ENCODE measurements at regions not wholly inside any gene's neighbourhood (a gene's known extent, or its start where the extent isn't known, plus 50 kb on each side); places are given as distances from the start of the nearest gene placed in this dataset.
A peak's percentile ranks its signal among the peaks of the same experiment; 100 is the strongest.
"Not testable (repeated sequence)": the region's sequence is repeated elsewhere in the genome, so short reads cannot be mapped to it uniquely, and the experiment has no call there.

DNA sequence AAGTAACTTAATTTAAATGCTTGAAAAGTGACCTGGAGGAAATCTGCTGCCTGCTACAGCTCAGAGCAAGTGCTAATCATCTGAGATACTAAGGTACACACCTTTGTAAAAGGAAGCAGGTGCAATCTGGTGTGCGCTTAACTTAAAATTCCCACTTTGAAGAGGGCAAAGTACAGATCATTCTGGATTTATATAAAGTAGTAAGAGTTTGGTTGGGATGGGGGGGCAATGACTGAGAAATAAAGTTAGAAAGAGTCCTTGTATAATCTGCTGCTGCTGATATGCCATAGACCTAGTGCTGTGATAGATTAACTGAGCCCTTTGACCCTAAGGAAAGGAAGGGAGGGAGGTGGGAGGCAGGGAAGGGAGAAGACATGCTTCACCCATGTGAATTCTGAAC, 141.0 kb downstream of the MTNR1A start:
- in situ Hi-C loops (cut with MboI; ENCODE audit: low sequenced_read_pairs), result no loop called here
- H3K4me3 ChIP-seq, result no peak overlapping the region
- H3K9me3 ChIP-seq, result no peaks in the 10 kb centered on the region

DNA sequence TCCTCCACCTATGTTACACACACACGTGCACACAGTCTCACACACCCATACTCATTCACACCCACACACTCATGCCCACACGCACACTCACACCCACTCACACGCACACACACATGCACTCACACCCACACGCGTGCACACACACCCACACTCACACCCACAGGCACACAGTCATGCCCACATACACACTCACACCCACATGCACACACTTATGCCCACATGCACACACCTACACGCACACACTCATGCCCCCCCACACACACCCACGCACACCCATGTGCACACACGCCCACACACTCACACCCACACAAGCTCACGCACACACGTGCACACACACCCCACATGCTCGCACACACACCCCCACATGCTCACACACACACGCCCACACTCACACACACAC, 140.0 kb downstream of the F11 start:
- DNase-seq (ENCODE audit: low spot score in 2 of 2), result no peak
- H3K4me1 ChIP-seq, result no peaks in the 10 kb centered on the region
- H3K36me3 ChIP-seq (replicated peaks), result no peaks in the 10 kb centered on the region
- in situ Hi-C loops (cut with MboI; ENCODE audit: low sequenced_read_pairs), result no loop called here
- H3K27me3 ChIP-seq (ENCODE audit: low read depth), result no peaks in the 10 kb centered on the region
- no peak overlapping the region for H3K4me3 ChIP-seq
- no peaks in the 10 kb centered on the region for H3K9me3 ChIP-seq

More for the DNA sequence above, 141.0 kb downstream of the MTNR1A start:
- DNase-seq (ENCODE audit: low spot score in 2 of 2), result no peak
- H3K4me1 ChIP-seq, result no peaks in the 10 kb centered on the region
- no peaks in the 10 kb centered on the region for H3K36me3 ChIP-seq (replicated peaks)
- H3K27me3 ChIP-seq (ENCODE audit: low read depth), result peaks cover 23% of the 10 kb centered on the region

DNA sequence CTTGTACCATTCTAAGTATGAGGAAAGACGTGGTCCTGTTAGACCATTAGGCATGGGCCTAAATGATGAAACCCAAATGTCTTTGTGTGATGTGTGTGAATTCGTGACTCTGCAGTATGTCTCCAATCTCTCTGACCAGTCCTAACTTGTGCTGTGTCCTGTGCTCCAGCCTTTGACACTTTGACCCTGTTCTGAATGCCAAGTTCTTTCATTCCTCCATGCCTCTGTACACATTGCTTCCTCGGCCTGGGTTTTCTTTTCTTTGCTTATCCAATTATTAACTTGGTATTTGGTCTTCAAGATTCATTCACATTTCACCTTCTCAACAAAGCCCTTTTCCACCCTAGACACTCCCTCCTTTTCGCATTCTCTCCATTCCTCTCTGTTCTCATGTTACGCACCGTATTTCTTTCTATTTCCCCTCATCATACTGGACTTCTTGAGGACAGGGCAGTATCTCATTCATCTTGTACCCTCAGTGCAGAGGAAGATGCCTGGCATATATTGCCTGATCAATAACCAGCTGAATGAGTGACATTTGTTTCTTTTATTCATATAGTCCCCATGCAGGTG, 138.7 kb downstream of the F11 start:
- Histone ChIP-seq H3K36me3 (replicated peaks) (no peaks in the 10 kb centered on the region), H3K4me3 (no peak overlapping the region), H3K4me1 (no peaks in the 10 kb centered on the region), H3K9me3 (no peaks in the 10 kb centered on the region), H3K27me3 (ENCODE audit: low read depth) (no peaks in the 10 kb centered on the region)
- in situ Hi-C loops (cut with MboI; ENCODE audit: low sequenced_read_pairs), result no loop called here
- no peak for DNase-seq (ENCODE audit: low spot score in 2 of 2)

DNA sequence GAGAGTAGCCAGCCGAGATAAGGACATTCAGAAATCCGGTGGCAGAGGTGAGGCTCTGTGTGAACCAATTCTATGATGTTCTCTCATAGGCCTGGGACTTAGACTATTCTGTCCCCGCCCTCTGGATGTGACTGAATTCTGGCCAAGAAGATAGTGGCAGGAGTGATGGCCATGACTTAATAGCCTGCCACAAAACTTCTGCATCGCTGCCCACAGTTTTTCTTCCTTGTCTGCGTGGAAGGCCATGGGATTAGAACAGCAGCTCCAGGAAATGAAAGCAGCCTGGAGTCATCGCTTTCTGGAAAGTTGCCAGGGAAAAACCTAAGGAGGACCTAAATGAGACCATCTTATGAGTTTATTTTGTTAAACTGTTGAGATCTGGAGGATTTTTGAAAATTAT, 134.7 kb downstream of the F11 start:
- Histone ChIP-seq H3K9me3 (no peaks in the 10 kb centered on the region; the same call in 1 of the 2 replicates), H3K27me3 (ENCODE audit: low read depth) (no peaks in the 10 kb centered on the region), H3K4me3 (no peak overlapping the region), H3K36me3 (replicated peaks) (no peaks in the 10 kb centered on the region), H3K4me1 (no peaks in the 10 kb centered on the region)
- in situ Hi-C loops (cut with MboI; ENCODE audit: low sequenced_read_pairs), result no loop called here
- no peak for DNase-seq (ENCODE audit: low spot score in 2 of 2)

DNA sequence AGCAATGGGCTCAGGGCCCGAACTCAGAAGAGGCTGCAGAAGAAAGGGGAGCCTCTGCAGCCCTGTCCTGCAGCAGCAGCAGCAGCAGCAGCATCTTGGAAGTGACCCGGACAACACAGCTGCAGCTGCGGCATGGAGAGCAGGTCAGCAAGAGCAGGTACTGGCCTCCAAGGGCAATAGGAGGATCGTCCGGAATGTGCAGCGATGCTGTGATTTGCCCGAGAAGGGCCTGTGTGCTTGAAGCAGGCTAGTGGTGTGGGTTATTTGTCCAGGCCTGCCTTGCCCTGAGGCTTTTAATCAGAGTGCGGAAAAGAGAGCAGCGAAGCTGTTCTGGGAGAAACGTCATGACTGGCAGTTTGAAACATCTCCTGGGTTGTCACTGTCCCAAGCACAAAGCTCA, 126.0 kb downstream of the F11 start:
- H3K36me3 ChIP-seq (replicated peaks), result no peaks in the 10 kb centered on the region
- in situ Hi-C loops (cut with MboI; ENCODE audit: low sequenced_read_pairs), result no loop called here

DNA sequence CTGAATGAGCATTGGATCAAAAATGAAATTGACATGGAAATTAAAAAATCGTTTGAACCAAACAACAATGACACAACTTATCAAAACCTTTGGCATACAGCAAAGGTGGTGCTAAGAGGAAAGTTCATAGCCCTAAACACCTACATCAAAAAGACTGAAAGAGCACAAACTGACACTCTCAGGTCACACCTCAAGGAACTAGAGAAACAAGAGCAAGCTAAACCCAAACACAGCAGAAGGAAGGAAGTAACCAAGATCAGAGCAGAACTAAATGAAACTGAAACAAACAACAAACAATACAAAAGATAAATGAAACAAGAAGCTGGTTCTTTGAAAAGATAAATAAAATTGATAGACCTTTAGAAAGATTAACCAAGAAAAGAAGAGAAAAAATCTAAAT, 118.3 kb downstream of the F11 start:
- H3K4me3 ChIP-seq; DNase-seq (ENCODE audit: low spot score in 2 of 2); H3K27me3 ChIP-seq (ENCODE audit: low read depth); H3K4me1 ChIP-seq; in situ Hi-C loops (cut with MboI; ENCODE audit: low sequenced_read_pairs); H3K9me3 ChIP-seq; H3K36me3 ChIP-seq (replicated peaks): not testable (repeated sequence)

More for the DNA sequence above, 126.0 kb downstream of the F11 start:
- H3K27me3 ChIP-seq (ENCODE audit: low read depth), result no peaks in the 10 kb centered on the region
- no peak overlapping the region for H3K4me3 ChIP-seq
- no peaks in the 10 kb centered on the region; the same call in 1 of the 2 replicates for H3K9me3 ChIP-seq
- no peak for DNase-seq (ENCODE audit: low spot score in 2 of 2)
- H3K4me1 ChIP-seq, result no peaks in the 10 kb centered on the region

DNA sequence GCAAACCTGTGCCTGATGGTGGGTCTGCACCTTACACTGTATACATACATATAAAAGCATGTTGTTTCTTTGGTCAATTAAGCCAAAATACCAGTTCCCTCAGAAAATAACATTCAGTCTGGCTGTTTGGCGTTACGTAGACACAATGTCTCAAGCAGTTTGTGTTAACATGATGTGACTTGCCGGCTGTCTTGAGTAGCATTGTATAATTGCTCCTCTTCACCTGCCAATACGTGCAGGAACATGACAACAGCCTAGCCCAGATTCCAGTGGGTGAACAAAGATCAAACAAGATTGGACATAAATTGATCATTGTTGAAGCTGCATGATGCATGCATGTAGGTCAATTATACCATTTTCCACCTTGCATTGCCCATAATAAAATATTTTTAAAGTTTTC, 102.3 kb downstream of the F11 start:
- Histone ChIP-seq H3K4me1 (no peaks in the 10 kb centered on the region), H3K36me3 (replicated peaks) (no peaks in the 10 kb centered on the region), H3K4me3 (no peak overlapping the region), H3K9me3 (no peaks in the 10 kb centered on the region), H3K27me3 (ENCODE audit: low read depth) (no peaks in the 10 kb centered on the region)
- DNase-seq (ENCODE audit: low spot score in 2 of 2), result no peak
- in situ Hi-C loops (cut with MboI; ENCODE audit: low sequenced_read_pairs), result no loop called here

DNA sequence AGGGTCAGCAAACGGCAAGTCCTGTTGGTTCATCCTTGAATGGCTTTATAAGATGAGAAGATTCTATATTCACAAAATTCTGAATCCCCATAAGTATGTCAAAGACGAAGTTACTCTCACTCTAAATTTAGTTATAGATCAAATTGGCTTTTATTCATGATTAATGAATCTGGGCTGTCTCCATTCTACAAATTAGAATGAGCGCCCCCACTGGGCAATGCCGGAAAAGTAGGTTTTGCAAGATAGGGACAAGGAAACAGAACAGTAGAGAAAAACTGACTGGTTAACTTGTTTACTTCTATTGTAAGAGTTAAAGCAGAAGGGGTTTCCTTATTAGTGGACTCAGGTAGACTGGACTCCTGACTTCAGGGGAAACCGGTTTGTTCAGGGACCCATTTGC, 100.3 kb downstream of the F11 start:
- Histone ChIP-seq H3K27me3 (ENCODE audit: low read depth) (no peaks in the 10 kb centered on the region), H3K36me3 (replicated peaks) (no peaks in the 10 kb centered on the region), H3K9me3 (no peaks in the 10 kb centered on the region), H3K4me1 (no peaks in the 10 kb centered on the region), H3K4me3 (no peak overlapping the region)
- peak in 1 of 2 experiments; percentile 35 for DNase-seq (ENCODE audit: low spot score in 2 of 2)
- in situ Hi-C loops (cut with MboI; ENCODE audit: low sequenced_read_pairs), result no loop called here

DNA sequence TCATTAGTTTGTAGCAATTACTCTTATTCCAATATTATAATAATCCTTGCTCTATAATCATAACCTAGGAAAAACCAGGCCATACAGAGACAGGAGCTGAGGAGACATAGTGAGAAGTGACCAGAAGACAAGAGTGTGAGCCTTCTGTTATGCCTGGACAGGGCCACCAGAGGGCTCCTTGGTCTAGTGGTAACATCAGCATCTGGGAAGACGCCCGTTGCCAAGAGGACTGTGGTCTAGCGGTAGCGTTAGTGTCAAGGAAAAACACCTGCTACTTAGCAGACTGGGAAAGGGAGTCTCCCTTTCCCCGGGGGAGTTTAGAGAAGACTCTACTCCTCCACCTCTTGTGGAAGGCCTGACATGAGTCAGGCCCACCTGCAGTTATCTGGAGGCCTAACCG, 97.0 kb downstream of the F11 start:
- H3K9me3 ChIP-seq; in situ Hi-C loops (cut with MboI; ENCODE audit: low sequenced_read_pairs); H3K4me3 ChIP-seq; H3K27me3 ChIP-seq (ENCODE audit: low read depth); H3K36me3 ChIP-seq (replicated peaks); H3K4me1 ChIP-seq: not testable (repeated sequence)
- peak in 1 of 2 experiments; percentile 54 for DNase-seq (ENCODE audit: low spot score in 2 of 2)

DNA sequence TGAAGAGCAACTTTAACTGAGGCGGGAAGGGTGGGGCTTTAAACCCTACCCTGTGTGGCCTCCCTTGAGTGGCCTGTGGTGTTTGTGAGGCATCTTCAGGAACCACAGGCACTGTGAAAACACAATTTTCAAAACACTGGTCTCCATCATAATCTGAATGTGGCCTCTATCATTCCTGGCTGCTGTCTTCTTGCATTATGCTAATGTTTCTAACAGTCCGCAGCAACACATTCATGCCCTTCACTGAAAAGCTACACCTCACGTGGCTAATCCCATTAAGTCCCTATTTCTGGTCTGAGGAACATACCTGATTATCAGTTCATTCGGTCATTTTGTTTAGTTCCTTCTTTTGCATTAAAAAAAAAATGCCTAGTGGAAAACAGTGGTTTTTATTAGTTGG, 94.6 kb downstream of the F11 start:
- H3K27me3 ChIP-seq (ENCODE audit: low read depth), result no peaks in the 10 kb centered on the region
- in situ Hi-C loops (cut with MboI; ENCODE audit: low sequenced_read_pairs), result no loop called here
- H3K4me1 ChIP-seq, result no peaks in the 10 kb centered on the region
- no peaks in the 10 kb centered on the region for H3K9me3 ChIP-seq
- DNase-seq (ENCODE audit: low spot score in 2 of 2), result no peak
- no peaks in the 10 kb centered on the region for H3K36me3 ChIP-seq (replicated peaks)
- no peak overlapping the region for H3K4me3 ChIP-seq

DNA sequence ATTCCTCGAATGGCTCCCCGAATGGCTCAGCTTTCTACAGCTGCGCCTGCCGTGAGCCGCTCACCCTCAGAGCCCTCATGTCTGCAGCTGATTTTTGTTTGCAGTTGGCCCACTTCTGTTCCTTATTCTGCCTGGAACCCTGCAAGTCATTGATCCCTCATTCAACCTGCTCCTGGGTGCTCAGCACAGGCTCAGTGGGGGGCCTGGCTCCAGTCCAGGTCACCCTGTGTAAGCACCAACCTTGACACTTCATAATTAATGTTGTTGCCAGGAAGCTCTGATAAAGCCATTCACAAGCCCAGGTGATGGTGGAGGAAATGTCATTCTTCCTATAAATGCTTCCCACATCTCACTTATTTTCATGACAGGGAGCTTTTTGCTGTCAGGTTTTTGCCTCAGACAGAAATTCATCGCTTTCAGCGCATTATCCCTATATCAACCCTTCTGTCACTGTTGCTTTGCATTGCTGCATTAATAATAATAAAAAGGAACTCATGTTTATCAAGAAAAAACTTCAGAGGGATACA, 85.7 kb downstream of the F11 start:
- Histone ChIP-seq H3K4me3 (no peak overlapping the region), H3K9me3 (no peaks in the 10 kb centered on the region), H3K36me3 (replicated peaks) (no peaks in the 10 kb centered on the region), H3K4me1 (no peaks in the 10 kb centered on the region), H3K27me3 (ENCODE audit: low read depth) (no peaks in the 10 kb centered on the region; the same call in 1 of the 2 replicates)
- in situ Hi-C loops (cut with MboI; ENCODE audit: low sequenced_read_pairs), result no loop called here
- no peak for DNase-seq (ENCODE audit: low spot score in 2 of 2)

DNA sequence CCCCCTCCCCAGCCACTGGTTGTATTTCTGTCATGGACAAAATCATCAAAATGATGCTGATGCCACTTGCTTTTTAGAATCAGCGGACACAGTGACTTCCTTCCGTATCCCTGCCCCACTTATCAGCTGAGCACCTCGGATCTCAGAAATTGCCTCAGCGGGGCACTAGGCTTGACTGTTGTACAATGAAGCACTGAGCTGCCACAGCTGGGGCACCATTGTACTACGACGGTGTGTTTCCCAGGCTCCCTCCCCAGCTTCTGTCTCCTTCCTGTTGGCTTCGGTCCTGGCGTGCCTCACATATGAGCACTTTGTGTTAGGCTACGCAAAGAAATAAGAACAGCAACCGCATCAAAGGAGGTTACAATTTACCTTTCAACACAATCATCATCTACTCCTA, 82.4 kb downstream of the F11 start:
- Histone ChIP-seq H3K9me3 (no peaks in the 10 kb centered on the region), H3K4me1 (no peaks in the 10 kb centered on the region), H3K4me3 (no peak overlapping the region), H3K27me3 (ENCODE audit: low read depth) (no peaks in the 10 kb centered on the region; the same call in 1 of the 2 replicates), H3K36me3 (replicated peaks) (no peaks in the 10 kb centered on the region)
- DNase-seq (ENCODE audit: low spot score in 2 of 2), result no peak
- in situ Hi-C loops (cut with MboI; ENCODE audit: low sequenced_read_pairs), result no loop called here

DNA sequence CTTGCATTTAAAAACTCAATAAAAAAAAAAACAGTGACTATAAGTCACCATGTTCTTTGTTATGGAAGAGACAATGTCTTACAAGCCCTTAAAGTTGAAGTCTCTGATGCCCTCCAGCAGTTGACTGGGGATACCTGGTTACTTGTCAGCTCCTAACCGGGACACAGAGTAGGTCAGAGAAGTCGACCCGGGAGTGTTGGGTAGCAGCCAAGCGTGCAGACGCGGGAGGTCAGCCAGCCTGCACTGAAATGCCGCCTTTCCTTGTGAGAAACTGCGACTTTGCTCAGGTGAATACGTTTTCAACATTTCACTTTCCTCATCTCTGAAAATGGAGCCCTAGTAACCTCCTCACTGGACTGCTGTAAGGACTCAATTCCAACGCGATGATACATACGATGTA, 81.8 kb downstream of the F11 start:
- Histone ChIP-seq H3K4me3 (no peak overlapping the region), H3K9me3 (no peaks in the 10 kb centered on the region), H3K36me3 (replicated peaks) (no peaks in the 10 kb centered on the region), H3K4me1 (no peaks in the 10 kb centered on the region), H3K27me3 (ENCODE audit: low read depth) (no peaks in the 10 kb centered on the region; the same call in 1 of the 2 replicates)
- DNase-seq (ENCODE audit: low spot score in 2 of 2), result no peak
- in situ Hi-C loops (cut with MboI; ENCODE audit: low sequenced_read_pairs), result no loop called here

DNA sequence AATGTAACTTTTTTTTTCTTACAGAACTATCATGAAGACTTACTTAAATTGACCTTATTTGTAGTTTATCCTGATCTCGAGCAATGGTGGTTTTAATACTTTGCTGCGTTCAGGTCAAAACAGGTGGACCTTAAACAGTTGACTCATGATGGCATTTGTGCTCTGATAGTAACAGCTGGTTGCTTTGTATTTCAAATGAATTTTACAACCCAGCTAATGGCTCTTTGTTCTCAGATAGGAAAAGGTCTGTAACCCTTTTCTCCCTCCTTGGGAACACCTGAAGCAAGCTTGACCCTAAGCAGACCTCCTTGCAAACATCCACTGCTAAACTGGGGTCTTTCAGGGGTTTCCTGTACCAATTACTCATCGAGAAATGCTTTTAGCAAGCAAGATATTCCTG, 79.2 kb downstream of the F11 start:
- H3K27me3 ChIP-seq (ENCODE audit: low read depth), result no peaks in the 10 kb centered on the region; the same call in 1 of the 2 replicates

DNA sequence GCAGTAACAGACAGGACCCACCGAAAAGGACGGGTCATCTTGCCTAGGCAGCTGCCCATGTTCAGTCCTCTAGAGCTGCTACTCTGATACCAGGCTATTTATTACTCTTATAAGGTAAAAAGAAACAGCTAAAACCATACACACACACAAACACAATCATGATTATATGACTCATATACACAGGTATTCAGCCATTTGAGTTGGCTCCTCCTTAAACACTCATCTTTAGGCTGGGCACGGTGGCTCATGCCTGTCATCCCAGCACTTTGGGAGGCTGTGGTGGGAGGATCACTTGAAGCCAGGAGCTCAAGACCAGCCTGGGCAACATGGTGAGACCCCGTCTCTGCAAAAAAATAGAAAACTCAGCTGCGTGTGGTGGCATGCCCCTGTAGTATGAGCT, 76.6 kb downstream of the F11 start:
- DNase-seq (ENCODE audit: low spot score in 2 of 2), result no peak
- H3K4me1 ChIP-seq, result no peaks in the 10 kb centered on the region
- no peaks in the 10 kb centered on the region; the same call in 1 of the 2 replicates for H3K27me3 ChIP-seq (ENCODE audit: low read depth)
- no peaks in the 10 kb centered on the region for H3K9me3 ChIP-seq
- in situ Hi-C loops (cut with MboI; ENCODE audit: low sequenced_read_pairs), result no loop called here
- H3K4me3 ChIP-seq, result no peak overlapping the region
- no peaks in the 10 kb centered on the region for H3K36me3 ChIP-seq (replicated peaks)

More for the DNA sequence above, 79.2 kb downstream of the F11 start:
- Histone ChIP-seq H3K4me3 (no peak overlapping the region), H3K9me3 (no peaks in the 10 kb centered on the region), H3K36me3 (replicated peaks) (no peaks in the 10 kb centered on the region), H3K4me1 (no peaks in the 10 kb centered on the region)
- in situ Hi-C loops (cut with MboI; ENCODE audit: low sequenced_read_pairs), result no loop called here
- no peak for DNase-seq (ENCODE audit: low spot score in 2 of 2)
